Muscle of back (tissue), 3 donors: ENCODE measurements at regions not wholly inside any gene's neighbourhood (a gene's known extent, or its start where the extent isn't known, plus 50 kb on each side); places are given as distances from the start of the nearest gene placed in this dataset.

Experiments
- DNase-seq, 3 donors: peaks; one replicate each; pipeline versions ENCODE4 v3.0.0 to v3.0.0-alpha.2; 2013

GRCh38 chr10:90975096-90975495 lies 54.2 kb upstream of the ANKRD1 start:
- DNase-seq = no peak

- no peak for DNase-seq
Measured at GRCh38 chr10:90977162-90977854, 56.4 kb upstream of the ANKRD1 start.

GRCh38 chr10:90977855-90978486 lies 57.1 kb upstream of the ANKRD1 start:
- no peak for DNase-seq

- no peak for DNase-seq
Measured at GRCh38 chr10:90982406-90983008, 61.6 kb upstream of the ANKRD1 start.

GRCh38 chr10:90983914-90984549 lies 63.1 kb upstream of the ANKRD1 start:
- no peak for DNase-seq

GRCh38 chr10:90984898-90985297 lies 64.0 kb upstream of the ANKRD1 start:
- DNase-seq = no peak

GRCh38 chr10:90985321-90985933 lies 64.5 kb upstream of the ANKRD1 start:
- no peak for DNase-seq

- DNase-seq = no peak
Measured at GRCh38 chr10:90986136-90986760, 65.4 kb upstream of the ANKRD1 start.

GRCh38 chr10:90986870-90987269 lies 66.0 kb upstream of the ANKRD1 start:
- no peak for DNase-seq

GRCh38 chr10:90987383-90987782 lies 66.5 kb upstream of the ANKRD1 start:
- DNase-seq = no peak

- no peak for DNase-seq
Measured at GRCh38 chr10:90988024-90988423, 67.1 kb upstream of the ANKRD1 start.

- no peak for DNase-seq
Measured at GRCh38 chr10:90988802-90989201, 67.9 kb upstream of the ANKRD1 start.

GRCh38 chr10:90989378-90989777 lies 68.5 kb upstream of the ANKRD1 start:
- no peak for DNase-seq

GRCh38 chr10:90992462-90992861 lies 71.6 kb upstream of the ANKRD1 start:
- DNase-seq = no peak

- peak in 1 of 3 donors; percentile 20 for DNase-seq
Measured at GRCh38 chr10:90993340-90993739, 72.5 kb upstream of the ANKRD1 start.

GRCh38 chr10:90997670-90998069 lies 76.8 kb upstream of the ANKRD1 start:
- DNase-seq = no peak

- no peak for DNase-seq
Measured at GRCh38 chr10:90998733-90999511, 78.0 kb upstream of the ANKRD1 start.

- no peak for DNase-seq
Measured at GRCh38 chr10:90999512-91000172, 78.8 kb upstream of the ANKRD1 start.

- no peak for DNase-seq
Measured at GRCh38 chr10:91000470-91000869, 79.6 kb upstream of the ANKRD1 start.

GRCh38 chr10:91000985-91001384 lies 80.1 kb upstream of the ANKRD1 start:
- DNase-seq = no peak

GRCh38 chr10:91002656-91003055 lies 81.8 kb upstream of the ANKRD1 start:
- no peak for DNase-seq
